H1 (cell line): ENCODE measurements at regions not wholly inside any gene's neighbourhood (a gene's known extent, or its start where the extent isn't known, plus 50 kb on each side); places are given as distances from the start of the nearest gene placed in this dataset.

Experiments
- CTCF ChIA-PET: fragments of 300-600 bp; sonication (Branson Sonifier 250); formaldehyde crosslinking; loops from one replicate; lab custom pipeline; 2021; ENCODE audit not compliant: partially characterized antibody; lab: Charles Lee
- POLR2A ChIA-PET: fragments of 300-600 bp; sonication (Branson Sonifier 250); formaldehyde crosslinking; loops from one replicate; lab custom pipeline; 2021; ENCODE audit warnings: inconsistent platforms; ENCODE audit not compliant: partially characterized antibody; lab: Charles Lee
- DNase-seq, 2 experiments: peaks; one replicate each; pipeline versions ENCODE4 v3.0.0 to v3.0.0-alpha.2; 2010 to 2022; ENCODE audit warnings: low spot score in 2 of 2, low read depth in 1 of 2, mixed read lengths in 1 of 2
- FAIRE-seq: peaks from 2 replicates; lab custom pipeline; 2011; peaks lifted over from hg19 to GRCh38; lab: Jason Lieb, UNC
- H2AFZ ChIP-seq: 2 replicates; pipeline ENCODE4 v1.8.1; 2012; ENCODE audit warnings: low read length, inconsistent platforms
- H2AK5ac ChIP-seq: 2 replicates; pipeline ENCODE4 v1.6.1; 2013; ENCODE audit warnings: low read depth, low read length
- H2BK120ac ChIP-seq: replicated peaks from 2 replicates; pipeline ENCODE3; 2013; ENCODE audit warnings: low read depth, low read length, inconsistent platforms
- H2BK12ac ChIP-seq: 2 replicates; pipeline ENCODE4 v1.6.1; 2013; ENCODE audit warnings: low read depth, low read length
- H2BK15ac ChIP-seq: 2 replicates; pipeline ENCODE4 v1.6.1; 2013; ENCODE audit warnings: low read length
- H2BK20ac ChIP-seq: 2 replicates; pipeline ENCODE4 v1.6.1; 2013; ENCODE audit warnings: low read length
- H2BK5ac ChIP-seq: 2 replicates; pipeline ENCODE4 v1.6.1; 2013; ENCODE audit warnings: low read depth, low read length
- H3K14ac ChIP-seq: 2 replicates; pipeline ENCODE4 v1.6.1; 2013; ENCODE audit warnings: inconsistent platforms; ENCODE audit not compliant: insufficient read length
- H3K18ac ChIP-seq: 2 replicates; pipeline ENCODE4 v1.6.1; 2013; ENCODE audit warnings: low read length; ENCODE audit errors: extremely low read depth
- H3K23ac ChIP-seq: 2 replicates; pipeline ENCODE4 v1.6.1; 2013; ENCODE audit warnings: inconsistent platforms; ENCODE audit not compliant: insufficient read length
- H3K23me2 ChIP-seq: 2 replicates; pipeline ENCODE4 v1.6.1; 2013; ENCODE audit warnings: low read depth, low read length
- H3K27ac ChIP-seq: 2 replicates; pipeline ENCODE4 v1.6.1; 2011; ENCODE audit warnings: low read depth, low read length, inconsistent platforms
- H3K27me3 ChIP-seq, 4 experiments: replicated peaks in 1 of 4; 1 replicate in 1 of 4; 2 replicates in 3 of 4; pipeline versions ENCODE4 v1.6.1 to v1.8.1; 2011 to 2013; ENCODE audit warnings: low read length in 3 of 4, mild to moderate bottlenecking in 3 of 4, inconsistent platforms in 2 of 4, mixed read lengths in 2 of 4, moderate library complexity in 1 of 4; ENCODE audit not compliant: control insufficient read depth in 3 of 4, insufficient read depth in 3 of 4; ENCODE audit errors: extremely low read depth in 1 of 4
- H3K36me3 ChIP-seq, 4 experiments: 2 replicates each; pipeline versions ENCODE4 v1.6.1 to v1.8.1; 2011 to 2013; ENCODE audit warnings: mild to moderate bottlenecking in 4 of 4, low read length in 3 of 4, moderate library complexity in 2 of 4, control low read depth in 1 of 4, inconsistent platforms in 1 of 4; ENCODE audit not compliant: insufficient read depth in 4 of 4, control insufficient read depth in 2 of 4
- H3K4ac ChIP-seq: replicated peaks from 2 replicates; pipeline ENCODE3; 2013; ENCODE audit warnings: low read length, low read depth, mixed read lengths, inconsistent platforms; ENCODE audit not compliant: insufficient read length
- H3K4me1 ChIP-seq, 4 experiments: replicated peaks in 1 of 4; 1 replicate in 1 of 4; 2 replicates in 3 of 4; pipeline versions ENCODE4 v1.6.1 to v1.8.1; 2011 to 2013; ENCODE audit warnings: low read length in 3 of 4, inconsistent platforms in 2 of 4, mixed read lengths in 1 of 4; ENCODE audit not compliant: insufficient read depth in 4 of 4, control insufficient read depth in 3 of 4
- H3K4me2 ChIP-seq, 2 experiments: 2 replicates each; pipeline versions ENCODE4 v1.6.1 to v1.8.1; 2011 to 2013; ENCODE audit warnings: low read depth in 2 of 2, low read length in 2 of 2, control low read depth in 1 of 2, inconsistent platforms in 1 of 2, mild to moderate bottlenecking in 1 of 2; ENCODE audit not compliant: insufficient read depth in 1 of 2
- H3K4me3 ChIP-seq, 4 experiments: fragments of 200-600, 300-600 bp in 1 of 4; sonication (generic), shearing (Covaris generic), sonication (Bioruptor Twin) in 1 of 4; 2 replicates each; pipeline versions ENCODE4 v1.5.1 to v1.8.1; 2011 to 2016; ENCODE audit warnings: low read length in 4 of 4, low read depth in 3 of 4, control low read depth in 2 of 4, inconsistent platforms in 2 of 4, mild to moderate bottlenecking in 2 of 4, mixed read lengths in 1 of 4, moderate library complexity in 1 of 4; ENCODE audit not compliant: insufficient read depth in 2 of 4; ENCODE audit errors: extremely low read depth in 1 of 4
- H3K56ac ChIP-seq: replicated peaks from 2 replicates; pipeline ENCODE3; 2013; ENCODE audit warnings: low read depth, mild to moderate bottlenecking, mixed read lengths, low read length, inconsistent platforms; ENCODE audit not compliant: insufficient read length
- H3K79me1 ChIP-seq: 2 replicates; pipeline ENCODE4 v1.6.1; 2013; ENCODE audit warnings: low read depth, low read length, control low read depth
- H3K79me2 ChIP-seq, 2 experiments: 2 replicates each; pipeline versions ENCODE4 v1.6.1 to v1.8.1; 2012 to 2013; ENCODE audit warnings: low read length in 2 of 2, mild to moderate bottlenecking in 2 of 2, inconsistent platforms in 1 of 2; ENCODE audit not compliant: insufficient read depth in 2 of 2, control insufficient read depth in 1 of 2
- H3K9ac ChIP-seq, 4 experiments: replicated peaks in 1 of 4; 1 replicate in 1 of 4; 2 replicates in 3 of 4; pipeline versions ENCODE4 v1.6.1 to v1.8.1; 2011 to 2013; ENCODE audit warnings: low read depth in 3 of 4, low read length in 3 of 4, control low read depth in 2 of 4, mild to moderate bottlenecking in 2 of 4, moderate library complexity in 2 of 4, inconsistent platforms in 1 of 4; ENCODE audit errors: extremely low read depth in 1 of 4
- H3K9me3 ChIP-seq, 2 experiments: 2 replicates each; pipeline versions ENCODE4 v1.6.1 to v1.8.1; 2012 to 2013; ENCODE audit warnings: mild to moderate bottlenecking in 2 of 2, moderate library complexity in 2 of 2, control low read depth in 1 of 2, inconsistent platforms in 1 of 2, low read depth in 1 of 2, low read length in 1 of 2, mixed read lengths in 1 of 2; ENCODE audit not compliant: insufficient read depth in 2 of 2
- H4K20me1 ChIP-seq, 2 experiments: replicated peaks in 1 of 2; 2 replicates each; pipeline versions ENCODE3 to v1.8.1; 2011 to 2013; ENCODE audit warnings: inconsistent platforms in 2 of 2, low read length in 2 of 2, mild to moderate bottlenecking in 1 of 2; ENCODE audit not compliant: insufficient read depth in 2 of 2, control insufficient read depth in 1 of 2
- H4K5ac ChIP-seq: 2 replicates; pipeline ENCODE4 v1.6.1; 2013; ENCODE audit warnings: low read length, low read depth, mixed read lengths, inconsistent platforms; ENCODE audit not compliant: insufficient read length
- H4K8ac ChIP-seq: 2 replicates; pipeline ENCODE4 v1.8.0; 2013; ENCODE audit warnings: mild to moderate bottlenecking, moderate library complexity, low read length, inconsistent platforms; ENCODE audit not compliant: insufficient read depth; ENCODE audit errors: extremely low read depth
- H4K91ac ChIP-seq: replicated peaks from 2 replicates; pipeline ENCODE3; 2013; ENCODE audit warnings: low read length, mixed read lengths, inconsistent platforms; ENCODE audit not compliant: insufficient read length
- CBX8 ChIP-seq: fragments of 300-800, 300-1000 bp; sonication (generic); IDR thresholded peaks from 2 replicates; pipeline ENCODE4 v1.7.1; 2016; ENCODE audit warnings: low read depth, low read length, borderline replicate concordance
- SP1 ChIP-seq: IDR thresholded peaks from 2 replicates; pipeline ENCODE4 v1.6.1; 2011; ENCODE audit warnings: low read depth, low read length
- TEAD4 ChIP-seq: IDR thresholded peaks from 2 replicates; pipeline ENCODE4 v1.6.1; 2012; ENCODE audit warnings: low read depth, low read length, inconsistent platforms, mixed read lengths
- WGBS, 2 experiments: shearing (Covaris generic) in 1 of 2; methylation state at CpG; one replicate each; pipeline versions ENCODE4 v1.1.6 to v1.1.7; 2013 to 2015; ENCODE audit warnings: low lambda C conversion rate in 2 of 2, mixed read lengths in 2 of 2, inconsistent platforms in 1 of 2, low coverage in 1 of 2, missing lambda C conversion rate in 1 of 2; ENCODE audit not compliant: insufficient replicate concordance in 2 of 2, insufficient coverage in 1 of 2, insufficient read length in 1 of 2; ENCODE audit errors: extremely low coverage in 1 of 2, missing lambda C conversion rate in 1 of 2; 5-methylcytosine and 5-hydroxymethylcytosine counted together

GRCh38 chr6:6783721-6784120, 195.2 kb downstream of the LY86 start:
- TF ChIP-seq CBX8 (no peak), TEAD4 (no peak), SP1 (no peak)
- Histone ChIP-seq H3K79me2 (no peaks in the 10 kb centered on the region), H3K56ac (no peak overlapping the region), H3K18ac (no peak overlapping the region), H3K9me3 (no peaks in the 10 kb centered on the region), H2AFZ (no peak overlapping the region), H3K27me3 (no peaks in the 10 kb centered on the region), H4K91ac (no peak overlapping the region), H3K4me1 (no peaks in the 10 kb centered on the region; a peak in 1 of 7 replicates), H2BK120ac (no peak overlapping the region), H2BK15ac (no peak overlapping the region), H2BK12ac (no peak overlapping the region), H3K4me3 (no peak overlapping the region), H2BK20ac (no peak overlapping the region), H3K27ac (no peak overlapping the region), H3K23me2 (no peaks in the 10 kb centered on the region), H2BK5ac (no peak overlapping the region), H3K36me3 (no peaks in the 10 kb centered on the region), H3K79me1 (no peaks in the 10 kb centered on the region), H4K20me1 (no peaks in the 10 kb centered on the region), H4K5ac (no peak overlapping the region), H3K4me2 (no peak overlapping the region), H3K9ac (no peak overlapping the region), H3K14ac (no peak overlapping the region), H2AK5ac (no peak overlapping the region), H3K4ac (no peak overlapping the region), H4K8ac (no peak overlapping the region), H3K23ac (no peak overlapping the region)
- no peak for DNase-seq
- CTCF ChIA-PET, result interaction anchor here (0.7 to 1.6 kb wide), 7 partner anchors 9 to 475 kb away, joined by 3 to 4 read pairs (median 4); no protein-coding TSS in a partner anchor
- FAIRE-seq, result no peak
- 90% methylated on average over 2 of the region's 2 CpGs; no CpG with 5 or more reads in 1 of the 2 experiments for WGBS, 2 experiments
- POLR2A ChIA-PET, result no interaction called here
